ENCODE measurements at regions not wholly inside any gene's neighbourhood (a gene's known extent, or its start where the extent isn't known, plus 50 kb on each side); places are given as distances from the start of the nearest gene placed in this dataset.

- ATAC-seq (no peak), DNase-seq (ENCODE audit: low read depth, low spot score) (no peak)
- ChIA-PET RAD21 (ENCODE audit: low non-redundant PET in 1 of 2, low total read pairs in 2 of 2, uncharacterized antibody in 2 of 2, unreplicated experiment in 2 of 2) (no interaction called here), CTCF (no interaction called here), POLR2A (no interaction called here)
- H3K36me3 ChIP-seq (ENCODE audit: control insufficient read depth in 1 of 2, insufficient read depth in 2 of 2, low read length in 2 of 2) = no peaks in the 10 kb centered on the region
- H4K20me1 ChIP-seq (ENCODE audit: insufficient read depth) = no peaks in the 10 kb centered on the region
- no peak overlapping the region for H3K4me3 ChIP-seq (replicated peaks in 1 of 2; ENCODE audit: low read depth in 1 of 2, low read length in 2 of 2)
- TF ChIP-seq CEBPB (IDR thresholded peaks at IDR 0.05; ENCODE audit: low read depth) (no peak), CTCF (IDR thresholded peaks at IDR 0.05 in 2 of 3, conservative IDR thresholded peaks at IDR 0.05 in 1 of 3; ENCODE audit: borderline replicate concordance in 1 of 3, insufficient read depth in 1 of 3, low read depth in 2 of 3, low read length in 2 of 3) (no peak), CBX3 (IDR thresholded peaks at IDR 0.05; ENCODE audit: low read depth) (no peak), ELF1 (IDR thresholded peaks at IDR 0.05; ENCODE audit: borderline replicate concordance, low read depth) (no peak), SRF (IDR thresholded peaks at IDR 0.05; ENCODE audit: low read depth) (no peak), ZNF274 (IDR thresholded peaks at IDR 0.05; ENCODE audit: low read depth, low read length) (no peak), RAD21 (IDR thresholded peaks at IDR 0.05; ENCODE audit: low read depth) (no peak), EZH2phosphoT487 (IDR thresholded peaks at IDR 0.05; ENCODE audit: borderline replicate concordance) (no peak), REST (IDR thresholded peaks at IDR 0.05; ENCODE audit: low read depth) (no peak), YY1 (IDR thresholded peaks at IDR 0.05; ENCODE audit: extremely low read depth, insufficient replicate concordance, low read depth, low read length) (no peak), MAX (IDR thresholded peaks at IDR 0.05) (no peak), EZH2 (IDR thresholded peaks at IDR 0.05) (no peak), SP1 (IDR thresholded peaks at IDR 0.05; ENCODE audit: low read depth) (no peak), POLR2A (IDR thresholded peaks at IDR 0.05; ENCODE audit: borderline replicate concordance, extremely low read depth, insufficient read depth, insufficient read length) (no peak)
- H3K79me2 ChIP-seq (ENCODE audit: insufficient read depth, low read length) = no peaks in the 10 kb centered on the region
- no peaks in the 10 kb centered on the region for H3K9me3 ChIP-seq (ENCODE audit: control insufficient read depth in 1 of 2, insufficient read depth in 1 of 2, low read depth in 1 of 2, low read length in 2 of 2)
- H3K27me3 ChIP-seq (ENCODE audit: insufficient read depth, low read length) = no peaks in the 10 kb centered on the region
- no peak overlapping the region for H3K9ac ChIP-seq (ENCODE audit: low read length)
- H3K4me1 ChIP-seq (ENCODE audit: control insufficient read depth in 1 of 2, insufficient read depth in 2 of 2, low read length in 2 of 2) = no peaks in the 10 kb centered on the region
- intact Hi-C loops (cut with micrococcal nuclease) = no loop called here
- H3K9me2 ChIP-seq (ENCODE audit: insufficient read depth) = no peaks in the 10 kb centered on the region
- no peak overlapping the region for H2AFZ ChIP-seq (ENCODE audit: low read depth, low read length, poor library complexity, severe bottlenecking)
- BruUV-seq (replicated peaks) = no TSS peak
- no peak overlapping the region for H3K4me2 ChIP-seq (ENCODE audit: low read length)
- H3K27ac ChIP-seq (ENCODE audit: low read depth, low read length) = no peak overlapping the region
Measured at GRCh38 chr6:154567695-154568220, 57.3 kb upstream of the CNKSR3 start.
